ENCODE measurements at regions not wholly inside any gene's neighbourhood (a gene's known extent, or its start where the extent isn't known, plus 50 kb on each side); places are given as distances from the start of the nearest gene placed in this dataset.
A peak's percentile ranks its signal among the peaks of the same experiment; 100 is the strongest.

DNA sequence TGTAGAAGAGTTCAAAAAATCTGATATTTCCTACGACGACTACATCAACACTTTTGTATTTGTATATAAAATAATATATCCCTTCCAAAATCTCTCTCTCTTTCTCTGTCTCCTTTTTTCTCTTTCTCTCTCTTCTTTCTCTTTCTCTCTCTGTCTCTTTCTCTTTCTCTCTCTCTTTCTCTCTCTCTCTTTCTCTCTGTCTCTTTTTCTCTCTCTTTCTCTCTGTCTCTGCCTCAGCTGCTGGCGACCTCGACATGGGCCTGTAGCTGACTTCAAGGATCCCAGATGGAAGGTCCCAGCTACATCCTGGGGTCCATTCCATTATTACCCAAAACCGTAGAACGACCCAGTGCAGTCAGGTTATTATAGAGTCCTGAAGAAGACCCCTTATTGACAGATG lies 90.0 kb downstream of the CD24 start:
- intact Hi-C loops (cut with micrococcal nuclease; ENCODE audit: unreplicated experiment) = loop anchor here (1.0 kb wide), 2 partner anchors 40 to 95 kb away; no protein-coding TSS in a partner anchor
- Histone ChIP-seq H3K4me1 (peaks cover 35% of the 10 kb centered on the region), H3K36me3 (ENCODE audit: control insufficient read depth, insufficient read depth, low read length) (no peaks in the 10 kb centered on the region), H3K4me3 (ENCODE audit: low read depth, low read length) (no peak overlapping the region), H3K9me3 (no peaks in the 10 kb centered on the region), H3K27me3 (replicated peaks; ENCODE audit: control insufficient read depth, insufficient read depth, low read length) (no peaks in the 10 kb centered on the region)
- Mint-ChIP-seq H3K4me1 (ENCODE audit: low read depth, unreplicated experiment) (peaks cover 33% of the 10 kb centered on the region), H3K9me3 (ENCODE audit: unreplicated experiment) (no peaks in the 10 kb centered on the region), H3K27ac (ENCODE audit: unreplicated experiment) (peak overlapping the region; percentile 21), H3K27me3 (ENCODE audit: insufficient read depth, unreplicated experiment) (no peaks in the 10 kb centered on the region), H3K4me3 (ENCODE audit: unreplicated experiment) (no peak overlapping the region), H3K36me3 (ENCODE audit: insufficient read depth, unreplicated experiment) (no peaks in the 10 kb centered on the region)
- ChIA-PET CTCF (no interaction called here), POLR2A (interaction anchor here (0.7 kb wide), 1 partner anchor 55 kb away, joined by 6 read pairs; no protein-coding TSS in a partner anchor)
- TF ChIP-seq, protein P1, sequence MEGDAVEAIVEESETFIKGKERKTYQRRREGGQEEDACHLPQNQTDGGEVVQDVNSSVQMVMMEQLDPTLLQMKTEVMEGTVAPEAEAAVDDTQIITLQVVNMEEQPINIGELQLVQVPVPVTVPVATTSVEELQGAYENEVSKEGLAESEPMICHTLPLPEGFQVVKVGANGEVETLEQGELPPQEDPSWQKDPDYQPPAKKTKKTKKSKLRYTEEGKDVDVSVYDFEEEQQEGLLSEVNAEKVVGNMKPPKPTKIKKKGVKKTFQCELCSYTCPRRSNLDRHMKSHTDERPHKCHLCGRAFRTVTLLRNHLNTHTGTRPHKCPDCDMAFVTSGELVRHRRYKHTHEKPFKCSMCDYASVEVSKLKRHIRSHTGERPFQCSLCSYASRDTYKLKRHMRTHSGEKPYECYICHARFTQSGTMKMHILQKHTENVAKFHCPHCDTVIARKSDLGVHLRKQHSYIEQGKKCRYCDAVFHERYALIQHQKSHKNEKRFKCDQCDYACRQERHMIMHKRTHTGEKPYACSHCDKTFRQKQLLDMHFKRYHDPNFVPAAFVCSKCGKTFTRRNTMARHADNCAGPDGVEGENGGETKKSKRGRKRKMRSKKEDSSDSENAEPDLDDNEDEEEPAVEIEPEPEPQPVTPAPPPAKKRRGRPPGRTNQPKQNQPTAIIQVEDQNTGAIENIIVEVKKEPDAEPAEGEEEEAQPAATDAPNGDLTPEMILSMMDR (IDR thresholded peaks at IDR 0.05; ENCODE audit: insufficient read depth in 1 of 2, low read depth in 1 of 2, low read length in 1 of 2, severe bottlenecking in 1 of 2, unreplicated experiment in 1 of 2) = no peak
- BruUV-seq (replicated peaks) = no TSS peak
- no peak for DNase-seq

DNA sequence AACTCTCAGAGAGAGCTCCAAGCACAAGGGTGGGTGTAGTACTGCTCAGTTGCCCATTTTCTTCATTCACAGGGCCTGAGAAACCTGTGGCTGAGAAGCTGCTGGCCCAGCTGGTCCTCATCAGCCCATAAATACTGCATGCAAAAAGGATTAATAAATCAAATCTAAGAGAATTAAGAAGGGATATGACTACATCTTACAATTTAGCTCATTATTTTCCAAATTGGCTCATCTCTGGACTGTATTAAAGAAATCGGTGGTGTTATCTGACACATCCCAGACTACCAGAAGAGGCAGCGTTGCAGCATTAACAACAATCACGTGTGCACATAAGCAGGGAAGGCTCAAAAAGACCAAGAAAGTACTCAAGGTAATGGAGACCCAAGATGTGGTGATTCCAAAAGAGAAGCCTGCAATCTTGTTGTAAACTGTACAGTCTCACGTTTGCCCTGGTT lies 90.7 kb downstream of the CD24 start:
- Mint-ChIP-seq H3K4me3 (ENCODE audit: unreplicated experiment) (no peak overlapping the region), H3K9me3 (ENCODE audit: unreplicated experiment) (no peaks in the 10 kb centered on the region), H3K4me1 (ENCODE audit: low read depth, unreplicated experiment) (peaks cover 31% of the 10 kb centered on the region), H3K27ac (ENCODE audit: unreplicated experiment) (no peak overlapping the region), H3K27me3 (ENCODE audit: insufficient read depth, unreplicated experiment) (no peaks in the 10 kb centered on the region), H3K36me3 (ENCODE audit: insufficient read depth, unreplicated experiment) (no peaks in the 10 kb centered on the region)
- DNase-seq = no peak
- POLR2A ChIA-PET = interaction anchor here (0.5 kb wide), 1 partner anchor 253 kb away, joined by 3 read pairs; no protein-coding TSS in a partner anchor
- Histone ChIP-seq H3K36me3 (ENCODE audit: control insufficient read depth, insufficient read depth, low read length) (no peaks in the 10 kb centered on the region), H3K4me1 (peaks cover 35% of the 10 kb centered on the region), H3K9me3 (no peaks in the 10 kb centered on the region), H3K4me3 (ENCODE audit: low read depth, low read length) (no peak overlapping the region), H3K27me3 (replicated peaks; ENCODE audit: control insufficient read depth, insufficient read depth, low read length) (no peaks in the 10 kb centered on the region)
- TF ChIP-seq, protein P1 (IDR thresholded peaks at IDR 0.05; ENCODE audit: insufficient read depth in 1 of 2, low read depth in 1 of 2, low read length in 1 of 2, severe bottlenecking in 1 of 2, unreplicated experiment in 1 of 2) = peak; percentile 18
- no TSS peak for BruUV-seq (replicated peaks)
- CTCF ChIA-PET = no interaction called here
- intact Hi-C loops (cut with micrococcal nuclease; ENCODE audit: unreplicated experiment) = loop anchor here (1.0 kb wide), 2 partner anchors 40 to 95 kb away; no protein-coding TSS in a partner anchor

DNA sequence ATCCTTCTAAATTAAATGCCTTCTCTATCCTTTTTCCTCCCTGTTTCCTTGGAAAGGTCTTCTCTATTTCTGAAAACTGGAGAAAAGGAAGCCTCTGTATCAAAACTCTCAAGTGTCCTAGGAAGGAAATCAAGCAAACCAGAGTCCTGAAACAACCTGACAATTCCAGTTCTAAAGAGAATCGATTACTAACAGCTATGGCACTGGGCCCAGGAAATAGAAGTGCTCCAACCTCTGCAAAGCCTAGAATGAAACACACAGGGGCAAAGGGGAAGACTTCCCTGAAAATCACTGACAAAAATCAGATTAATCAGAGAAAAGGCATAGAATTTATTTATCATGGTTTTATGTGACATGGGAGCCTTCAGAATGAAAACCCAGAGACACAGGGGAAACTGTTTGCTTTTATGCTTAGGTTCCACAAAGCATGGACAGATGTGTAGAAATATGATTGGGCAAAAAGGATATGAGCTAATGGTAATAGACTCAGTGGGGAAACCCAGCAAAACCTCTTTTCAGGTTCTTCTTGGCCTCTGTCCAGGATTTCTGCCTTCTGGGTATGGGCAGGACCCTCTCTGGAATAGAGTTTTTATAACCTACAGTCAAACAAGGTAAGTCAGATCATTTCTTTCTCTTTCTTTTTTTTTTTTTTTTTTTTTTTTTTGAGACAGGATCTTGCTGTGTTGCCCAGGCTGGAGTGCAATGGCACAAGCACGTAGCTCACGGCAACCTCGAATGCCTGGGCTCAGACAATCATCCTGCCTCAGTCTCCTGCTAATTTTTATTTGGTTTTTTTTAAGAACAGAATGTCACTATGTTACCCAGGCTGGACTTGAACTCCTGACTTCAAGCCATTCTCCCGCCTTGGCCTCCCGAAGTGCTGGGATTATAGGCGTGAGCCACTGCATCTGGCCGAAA lies 91.7 kb downstream of the CD24 start:
- intact Hi-C loops (cut with micrococcal nuclease; ENCODE audit: unreplicated experiment) = no loop called here
- Histone ChIP-seq H3K9me3 (no peaks in the 10 kb centered on the region), H3K4me1 (peaks cover 25% of the 10 kb centered on the region), H3K4me3 (ENCODE audit: low read depth, low read length) (no peak overlapping the region), H3K36me3 (ENCODE audit: control insufficient read depth, insufficient read depth, low read length) (no peaks in the 10 kb centered on the region), H3K27me3 (replicated peaks; ENCODE audit: control insufficient read depth, insufficient read depth, low read length) (no peaks in the 10 kb centered on the region)
- BruUV-seq (replicated peaks) = no TSS peak
- POLR2A ChIA-PET = interaction anchor here (0.5 kb wide), 1 partner anchor 252 kb away, joined by 3 read pairs; no protein-coding TSS in a partner anchor
- Mint-ChIP-seq H3K9me3 (ENCODE audit: unreplicated experiment) (no peaks in the 10 kb centered on the region), H3K36me3 (ENCODE audit: insufficient read depth, unreplicated experiment) (no peaks in the 10 kb centered on the region), H3K4me3 (ENCODE audit: unreplicated experiment) (no peak overlapping the region), H3K4me1 (ENCODE audit: low read depth, unreplicated experiment) (peaks cover 24% of the 10 kb centered on the region), H3K27me3 (ENCODE audit: insufficient read depth, unreplicated experiment) (no peaks in the 10 kb centered on the region), H3K27ac (ENCODE audit: unreplicated experiment) (no peak overlapping the region)
- TF ChIP-seq, protein P1 (IDR thresholded peaks at IDR 0.05; ENCODE audit: insufficient read depth in 1 of 2, low read depth in 1 of 2, low read length in 1 of 2, severe bottlenecking in 1 of 2, unreplicated experiment in 1 of 2) = no peak
- CTCF ChIA-PET = no interaction called here
- DNase-seq = no peak

Data from Caco-2 (cell line).